ENCODE measurements at regions not wholly inside any gene's neighbourhood (a gene's known extent, or its start where the extent isn't known, plus 50 kb on each side); places are given as distances from the start of the nearest gene placed in this dataset.

DNA sequence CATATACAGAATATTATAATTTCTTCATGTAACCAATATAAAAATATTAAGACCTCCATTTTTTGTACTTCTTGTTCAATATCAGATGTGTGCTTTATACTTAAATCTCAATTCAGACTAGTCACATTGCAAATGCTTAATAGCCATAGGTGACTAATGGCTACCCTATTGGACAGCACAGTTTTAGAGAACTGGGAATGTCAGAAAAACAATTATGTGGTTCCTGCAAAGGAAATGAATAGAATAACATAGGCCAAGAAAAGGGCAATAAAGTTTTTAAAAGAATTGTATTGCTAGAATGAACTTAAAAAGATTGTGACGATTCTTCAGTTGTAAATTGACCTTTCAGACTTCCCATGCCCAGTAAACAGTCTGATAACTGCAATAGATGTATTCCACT lies 843.0 kb downstream of the METTL15 start:
- Histone ChIP-seq H3K9ac (ENCODE audit: low read length) (no peak overlapping the region), H3K4me2 (ENCODE audit: low read length) (no peak overlapping the region), H2BK12ac (ENCODE audit: low read length) (no peak overlapping the region), H3K4me3 (ENCODE audit: low read depth, low read length) (no peak overlapping the region), H3K18ac (ENCODE audit: low read length) (no peak overlapping the region), H4K91ac (ENCODE audit: low read depth, low read length) (no peak overlapping the region), H3K4ac (ENCODE audit: low read depth, low read length) (no peak overlapping the region), H4K12ac (ENCODE audit: low read depth, low read length) (no peak overlapping the region), H3K27me3 (ENCODE audit: insufficient read depth, low read length) (no peaks in the 10 kb centered on the region), H3K14ac (ENCODE audit: low read length) (no peak overlapping the region), H3K79me1 (ENCODE audit: low read length) (no peaks in the 10 kb centered on the region), H2BK120ac (ENCODE audit: insufficient read depth, low read length, poor library complexity) (no peak overlapping the region), H3K4me1 (ENCODE audit: control insufficient read depth in 1 of 2, insufficient read depth in 2 of 2, low read length in 2 of 2) (no peaks in the 10 kb centered on the region), H3K9me3 (ENCODE audit: insufficient read depth, low read depth, low read length) (no peaks in the 10 kb centered on the region), H3K36me3 (ENCODE audit: control insufficient read depth in 1 of 2, insufficient read depth in 2 of 2, low read length in 2 of 2) (no peaks in the 10 kb centered on the region), H3K23ac (ENCODE audit: low read length) (no peak overlapping the region), H2AK5ac (ENCODE audit: low read length) (no peak overlapping the region), H4K8ac (ENCODE audit: low read depth, low read length) (no peak overlapping the region), H3K79me2 (ENCODE audit: control insufficient read depth, insufficient read depth, low read length, poor library complexity) (no peaks in the 10 kb centered on the region), H2AFZ (ENCODE audit: insufficient read depth, low read length, poor library complexity) (no peak overlapping the region), H3K27ac (ENCODE audit: low read depth, low read length) (no peak overlapping the region), H2BK5ac (ENCODE audit: low read depth, low read length, poor library complexity) (no peak overlapping the region)
- no CpG with 5 or more reads among the region's 1 CpG for WGBS (ENCODE audit: extremely low coverage, insufficient coverage, insufficient read length)
- DNase-seq = no peak

DNA sequence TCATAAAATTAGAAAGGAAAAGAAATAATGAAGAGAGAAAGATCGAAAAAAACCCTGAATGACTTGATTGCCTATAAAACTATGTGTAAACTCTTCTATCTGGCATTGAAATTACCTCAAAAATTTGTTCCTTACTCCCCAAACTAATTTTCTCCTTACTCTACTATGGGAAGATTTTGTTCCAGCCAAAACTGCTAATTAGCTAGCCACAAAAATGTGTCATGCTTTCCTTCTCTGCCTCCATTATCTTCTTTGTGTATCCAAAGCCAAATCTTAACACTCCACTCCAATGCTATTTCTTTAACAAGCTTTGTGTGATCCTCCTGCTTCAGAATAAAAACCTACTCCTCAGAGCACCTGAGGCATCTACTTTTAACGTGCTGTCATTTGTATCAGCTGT lies 831.2 kb downstream of the METTL15 start:
- no peak overlapping the region for H3K23ac ChIP-seq (ENCODE audit: low read length)
- WGBS (ENCODE audit: extremely low coverage, insufficient coverage, insufficient read length) = no CpG with 5 or more reads among the region's 2 CpGs
- no peak for DNase-seq

GRCh38 chr11:28938091-28938490 lies 829.9 kb downstream of the METTL15 start:
- Histone ChIP-seq H3K79me1 (ENCODE audit: low read length) (no peaks in the 10 kb centered on the region), H3K4me3 (ENCODE audit: low read depth, low read length) (no peak overlapping the region), H3K27me3 (ENCODE audit: insufficient read depth, low read length) (no peaks in the 10 kb centered on the region), H2AK5ac (ENCODE audit: low read length) (no peak overlapping the region), H3K9ac (ENCODE audit: low read length) (no peak overlapping the region), H3K18ac (ENCODE audit: low read length) (no peak overlapping the region), H2BK12ac (ENCODE audit: low read length) (no peak overlapping the region), H3K27ac (ENCODE audit: low read depth, low read length) (no peak overlapping the region), H3K23ac (ENCODE audit: low read length) (no peak overlapping the region), H2BK120ac (ENCODE audit: insufficient read depth, low read length, poor library complexity) (no peak overlapping the region), H4K12ac (ENCODE audit: low read depth, low read length) (no peak overlapping the region), H2BK5ac (ENCODE audit: low read depth, low read length, poor library complexity) (no peak overlapping the region), H2AFZ (ENCODE audit: insufficient read depth, low read length, poor library complexity) (no peak overlapping the region), H4K91ac (ENCODE audit: low read depth, low read length) (no peak overlapping the region), H3K4me1 (ENCODE audit: control insufficient read depth in 1 of 2, insufficient read depth in 2 of 2, low read length in 2 of 2) (no peaks in the 10 kb centered on the region), H3K4me2 (ENCODE audit: low read length) (no peak overlapping the region), H3K79me2 (ENCODE audit: control insufficient read depth, insufficient read depth, low read length, poor library complexity) (no peaks in the 10 kb centered on the region), H3K9me3 (ENCODE audit: insufficient read depth, low read depth, low read length) (no peaks in the 10 kb centered on the region), H4K8ac (ENCODE audit: low read depth, low read length) (no peak overlapping the region), H3K4ac (ENCODE audit: low read depth, low read length) (no peak overlapping the region), H3K14ac (ENCODE audit: low read length) (no peak overlapping the region), H3K36me3 (ENCODE audit: control insufficient read depth in 1 of 2, insufficient read depth in 2 of 2, low read length in 2 of 2) (no peaks in the 10 kb centered on the region)
- no peak for DNase-seq
- no CpG with 5 or more reads among the region's 1 CpG for WGBS (ENCODE audit: extremely low coverage, insufficient coverage, insufficient read length)

More for the DNA sequence above, 831.2 kb downstream of the METTL15 start:
- H2BK120ac ChIP-seq (ENCODE audit: insufficient read depth, low read length, poor library complexity) = no peak overlapping the region
- no peak overlapping the region for H3K9ac ChIP-seq (ENCODE audit: low read length)
- no peak overlapping the region for H2AFZ ChIP-seq (ENCODE audit: insufficient read depth, low read length, poor library complexity)
- no peak overlapping the region for H2BK5ac ChIP-seq (ENCODE audit: low read depth, low read length, poor library complexity)
- H4K12ac ChIP-seq (ENCODE audit: low read depth, low read length) = no peak overlapping the region
- no peak overlapping the region for H2BK12ac ChIP-seq (ENCODE audit: low read length)
- H4K8ac ChIP-seq (ENCODE audit: low read depth, low read length) = no peak overlapping the region
- H2AK5ac ChIP-seq (ENCODE audit: low read length) = no peak overlapping the region
- H3K36me3 ChIP-seq (ENCODE audit: control insufficient read depth in 1 of 2, insufficient read depth in 2 of 2, low read length in 2 of 2) = no peaks in the 10 kb centered on the region
- no peak overlapping the region for H3K14ac ChIP-seq (ENCODE audit: low read length)
- no peak overlapping the region for H4K91ac ChIP-seq (ENCODE audit: low read depth, low read length)
- no peak overlapping the region for H3K4me2 ChIP-seq (ENCODE audit: low read length)
- H3K4me1 ChIP-seq (ENCODE audit: control insufficient read depth in 1 of 2, insufficient read depth in 2 of 2, low read length in 2 of 2) = no peaks in the 10 kb centered on the region
- no peaks in the 10 kb centered on the region for H3K79me2 ChIP-seq (ENCODE audit: control insufficient read depth, insufficient read depth, low read length, poor library complexity)
- H3K4ac ChIP-seq (ENCODE audit: low read depth, low read length) = no peak overlapping the region
- no peak overlapping the region for H3K27ac ChIP-seq (ENCODE audit: low read depth, low read length)
- H3K9me3 ChIP-seq (ENCODE audit: insufficient read depth, low read depth, low read length) = no peaks in the 10 kb centered on the region
- no peak overlapping the region for H3K18ac ChIP-seq (ENCODE audit: low read length)
- no peaks in the 10 kb centered on the region for H3K27me3 ChIP-seq (ENCODE audit: insufficient read depth, low read length)
- H3K4me3 ChIP-seq (ENCODE audit: low read depth, low read length) = no peak overlapping the region
- H3K79me1 ChIP-seq (ENCODE audit: low read length) = no peaks in the 10 kb centered on the region

DNA sequence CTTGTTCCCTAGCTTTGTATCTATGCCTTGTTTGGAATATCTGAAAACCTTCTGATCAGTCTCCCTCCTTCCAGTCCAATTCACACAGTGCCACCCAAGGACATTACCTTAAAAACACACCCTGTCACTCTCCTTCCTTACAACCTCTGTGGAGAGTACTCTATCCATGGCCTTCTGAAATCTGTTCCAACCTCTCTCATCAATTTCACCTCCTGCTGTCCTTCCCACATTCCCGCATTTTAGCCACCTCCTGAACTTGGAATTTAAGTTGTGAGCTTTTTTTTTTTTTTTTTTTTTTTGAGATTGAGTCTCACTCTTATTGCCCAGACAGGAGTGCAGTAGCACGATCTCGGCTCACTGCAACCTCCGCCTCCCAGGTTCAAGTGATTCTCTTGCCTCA lies 824.8 kb downstream of the METTL15 start:
- Histone ChIP-seq H2BK12ac (ENCODE audit: low read length) (no peak overlapping the region), H3K4me2 (ENCODE audit: low read length) (no peak overlapping the region), H4K91ac (ENCODE audit: low read depth, low read length) (no peak overlapping the region), H3K18ac (ENCODE audit: low read length) (no peak overlapping the region), H3K9me3 (ENCODE audit: insufficient read depth, low read depth, low read length) (no peaks in the 10 kb centered on the region), H3K4me1 (ENCODE audit: control insufficient read depth in 1 of 2, insufficient read depth in 2 of 2, low read length in 2 of 2) (no peaks in the 10 kb centered on the region), H3K27me3 (ENCODE audit: insufficient read depth, low read length) (no peaks in the 10 kb centered on the region), H3K4ac (ENCODE audit: low read depth, low read length) (no peak overlapping the region), H2BK120ac (ENCODE audit: insufficient read depth, low read length, poor library complexity) (no peak overlapping the region), H3K79me2 (ENCODE audit: control insufficient read depth, insufficient read depth, low read length, poor library complexity) (no peaks in the 10 kb centered on the region), H3K9ac (ENCODE audit: low read length) (no peak overlapping the region), H2AK5ac (ENCODE audit: low read length) (no peak overlapping the region), H3K79me1 (ENCODE audit: low read length) (no peaks in the 10 kb centered on the region), H2BK5ac (ENCODE audit: low read depth, low read length, poor library complexity) (no peak overlapping the region), H4K12ac (ENCODE audit: low read depth, low read length) (no peak overlapping the region), H3K23ac (ENCODE audit: low read length) (no peak overlapping the region), H3K36me3 (ENCODE audit: control insufficient read depth in 1 of 2, insufficient read depth in 2 of 2, low read length in 2 of 2) (no peaks in the 10 kb centered on the region), H3K14ac (ENCODE audit: low read length) (no peak overlapping the region), H4K8ac (ENCODE audit: low read depth, low read length) (no peak overlapping the region), H3K4me3 (ENCODE audit: low read depth, low read length) (no peak overlapping the region), H3K27ac (ENCODE audit: low read depth, low read length) (no peak overlapping the region), H2AFZ (ENCODE audit: insufficient read depth, low read length, poor library complexity) (no peak overlapping the region)
- no CpG with 5 or more reads among the region's 4 CpGs for WGBS (ENCODE audit: extremely low coverage, insufficient coverage, insufficient read length)
- no peak for DNase-seq

Measured in trophoblast cell (in vitro differentiated cells and primary cell).